ENCODE measurements at regions not wholly inside any gene's neighbourhood (a gene's known extent, or its start where the extent isn't known, plus 50 kb on each side); places are given as distances from the start of the nearest gene placed in this dataset.
"Not testable (repeated sequence)": the region's sequence is repeated elsewhere in the genome, so short reads cannot be mapped to it uniquely, and the experiment has no call there.

- no peak for TF ChIP-seq CTCF (IDR thresholded peaks at IDR 0.05; ENCODE audit: low read depth, low read length)
- H3K4me3 ChIP-seq (ENCODE audit: low read depth, low read length), result no peak overlapping the region
- in situ Hi-C loops (cut with HindIII; ENCODE audit: low sequenced_read_pairs), result no loop called here
- peak; percentile 80 for DNase-seq (ENCODE audit: low read depth, low spot score)
Measured at GRCh38 chr1:94299627-94300553, 62.5 kb upstream of the ARHGAP29 start.

- no peak overlapping the region for H3K4me3 ChIP-seq (ENCODE audit: low read depth, low read length)
- no peak for TF ChIP-seq CTCF (IDR thresholded peaks at IDR 0.05; ENCODE audit: low read depth, low read length)
- in situ Hi-C loops (cut with HindIII; ENCODE audit: low sequenced_read_pairs), result no loop called here
- DNase-seq (ENCODE audit: low read depth, low spot score), result no peak
Measured at GRCh38 chr1:94298861-94299260, 61.5 kb upstream of the ARHGAP29 start.

- no peak overlapping the region for H3K4me3 ChIP-seq (ENCODE audit: low read depth, low read length)
- peak; percentile 76 for DNase-seq (ENCODE audit: low read depth, low spot score)
- in situ Hi-C loops (cut with HindIII; ENCODE audit: low sequenced_read_pairs), result no loop called here
- no peak for TF ChIP-seq CTCF (IDR thresholded peaks at IDR 0.05; ENCODE audit: low read depth, low read length)
Measured at GRCh38 chr1:94296018-94296417, 58.6 kb upstream of the ARHGAP29 start.

GRCh38 chr1:94292978-94293377 is 55.6 kb upstream of the ARHGAP29 start:
- DNase-seq (ENCODE audit: low read depth, low spot score); in situ Hi-C loops (cut with HindIII; ENCODE audit: low sequenced_read_pairs); H3K4me3 ChIP-seq (ENCODE audit: low read depth, low read length): not testable (repeated sequence)

GRCh38 chr1:94289244-94289643 is 51.9 kb upstream of the ARHGAP29 start:
- DNase-seq (ENCODE audit: low read depth, low spot score); H3K4me3 ChIP-seq (ENCODE audit: low read depth, low read length); in situ Hi-C loops (cut with HindIII; ENCODE audit: low sequenced_read_pairs): not testable (repeated sequence)
